ENCODE measurements at regions not wholly inside any gene's neighbourhood (a gene's known extent, or its start where the extent isn't known, plus 50 kb on each side); places are given as distances from the start of the nearest gene placed in this dataset.

DNA sequence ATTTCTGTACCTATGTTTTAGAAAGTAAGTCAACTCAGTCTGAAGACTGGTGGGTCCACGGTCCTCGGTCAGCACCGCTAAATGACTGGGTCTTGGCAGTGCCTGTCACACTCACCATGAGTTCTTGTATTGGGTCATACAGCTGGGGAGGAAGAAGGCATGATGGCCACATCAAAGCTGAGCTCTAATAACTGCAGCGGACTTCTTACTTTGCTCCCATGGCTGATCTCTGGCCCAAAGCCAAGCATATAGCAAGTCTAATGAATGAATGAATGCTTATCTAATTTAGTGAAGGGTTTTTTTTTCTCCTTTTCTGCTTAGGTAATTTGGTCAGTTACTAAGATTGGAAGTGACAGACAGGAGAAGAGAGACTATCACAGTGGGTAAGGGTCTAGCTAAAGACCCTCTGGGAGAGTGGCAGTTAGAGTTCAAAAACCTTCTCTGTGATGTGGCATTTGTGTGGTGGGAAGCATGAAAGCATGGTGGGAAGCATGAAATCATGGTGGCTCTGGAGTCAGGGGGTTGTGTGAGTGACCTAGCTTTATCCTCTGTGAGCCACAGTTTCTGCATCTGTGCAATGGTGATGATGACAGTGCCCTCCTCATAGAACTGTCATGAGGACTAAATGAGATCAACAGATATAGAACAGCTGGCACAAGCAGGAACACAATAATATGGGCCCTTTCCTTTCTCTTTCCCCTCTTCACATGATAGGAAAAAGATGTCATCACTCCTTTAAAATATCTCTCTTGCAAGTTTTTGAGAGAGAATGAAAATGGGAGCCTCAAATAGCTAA is 78.9 kb upstream of the JAK1 start:
- in situ Hi-C loops (cut with HindIII; ENCODE audit: low pct_unique_long_range_greater_than_20kb, low sequenced_read_pairs): no loop called here
- DNase-seq (ENCODE audit: low read depth in 1 of 2, low spot score in 1 of 2): peak in 1 of 2 experiments; percentile 36
- TF ChIP-seq JUND (IDR thresholded peaks at IDR 0.05; ENCODE audit: low read depth): no peak; the same call in 1 of the 2 replicates

DNA sequence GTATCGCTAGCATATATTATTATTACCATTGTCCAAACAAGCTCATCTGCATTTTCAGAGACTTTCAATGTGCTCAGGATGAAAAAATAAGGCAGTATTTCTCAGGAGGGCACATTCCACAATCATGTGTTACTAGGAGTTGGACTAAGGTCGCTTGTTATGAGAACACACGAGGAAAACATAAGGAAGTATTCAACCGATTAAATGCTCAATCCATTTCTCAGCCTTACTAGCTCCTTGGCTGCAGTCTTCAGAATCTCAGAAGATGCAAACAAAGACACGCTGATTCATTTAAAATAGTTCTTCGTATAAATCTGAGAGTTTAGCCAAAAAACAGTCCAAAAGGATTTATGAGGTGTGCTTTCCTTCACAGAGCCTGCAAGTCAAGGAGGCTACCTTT is 82.0 kb upstream of the JAK1 start:
- no peak for TF ChIP-seq JUND (IDR thresholded peaks at IDR 0.05; ENCODE audit: low read depth)
- DNase-seq (ENCODE audit: low read depth in 1 of 2, low spot score in 1 of 2): peak in 1 of 2 experiments; percentile 30
- in situ Hi-C loops (cut with HindIII; ENCODE audit: low pct_unique_long_range_greater_than_20kb, low sequenced_read_pairs): no loop called here

DNA sequence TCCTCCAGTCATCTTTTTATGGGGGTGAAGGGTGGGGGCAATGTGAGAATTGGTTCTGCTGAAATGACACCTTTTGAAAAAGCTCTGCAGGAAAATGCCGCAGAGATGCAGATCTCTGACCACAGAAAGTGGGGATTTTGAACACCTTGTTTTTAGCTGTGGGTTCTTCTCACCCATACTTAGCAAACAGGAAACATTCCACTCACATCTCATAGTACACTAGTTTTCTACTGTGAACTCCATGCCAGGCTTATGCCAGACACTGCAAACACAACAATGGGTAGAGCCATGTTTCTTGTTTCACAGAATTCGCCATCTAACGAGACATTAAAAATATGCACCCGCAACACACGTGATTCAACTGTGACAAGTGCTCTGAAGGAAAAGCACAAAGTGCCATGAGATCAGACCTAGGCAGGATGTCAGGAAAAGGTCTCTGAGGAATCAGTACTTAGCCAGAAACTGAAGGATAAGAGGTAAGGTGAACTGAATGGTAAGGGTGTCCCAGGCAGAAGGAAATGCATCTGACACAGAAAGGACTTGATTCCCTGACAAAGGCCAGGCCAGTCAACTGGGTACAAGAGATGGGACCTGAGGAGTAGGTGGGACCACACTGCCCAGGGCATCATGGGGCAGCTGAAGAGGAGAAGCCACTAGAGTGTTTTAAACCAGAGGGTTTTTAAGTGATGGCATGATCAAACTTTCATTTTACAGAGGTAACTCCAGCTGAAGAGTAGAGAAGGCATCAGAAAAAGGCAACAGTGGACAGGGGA is 83.8 kb upstream of the JAK1 start:
- DNase-seq (ENCODE audit: low read depth in 1 of 2, low spot score in 1 of 2): no peak
- in situ Hi-C loops (cut with HindIII; ENCODE audit: low pct_unique_long_range_greater_than_20kb, low sequenced_read_pairs): no loop called here
- TF ChIP-seq JUND (IDR thresholded peaks at IDR 0.05; ENCODE audit: low read depth): no peak

DNA sequence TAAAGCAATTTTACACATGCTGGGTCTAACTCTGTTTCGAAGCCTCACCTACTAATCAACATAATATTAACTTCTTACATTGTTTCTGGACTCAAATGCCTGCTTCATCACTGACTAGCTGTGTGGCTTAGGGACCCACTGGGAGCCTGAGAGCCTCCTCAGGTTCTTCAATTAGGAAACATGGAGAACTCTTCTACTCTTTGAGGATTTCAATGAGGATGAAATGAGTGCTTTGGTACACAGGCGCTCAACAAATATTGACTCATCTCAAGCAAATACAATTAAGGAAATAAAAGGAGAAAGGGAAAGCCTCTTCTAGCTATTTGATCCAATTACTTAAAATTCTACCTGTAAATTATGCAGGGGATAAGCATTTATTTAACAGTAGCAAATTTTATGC is 84.4 kb upstream of the JAK1 start:
- in situ Hi-C loops (cut with HindIII; ENCODE audit: low pct_unique_long_range_greater_than_20kb, low sequenced_read_pairs): no loop called here
- peak in 1 of 2 experiments; percentile 58 for DNase-seq (ENCODE audit: low read depth in 1 of 2, low spot score in 1 of 2)
- no peak for TF ChIP-seq JUND (IDR thresholded peaks at IDR 0.05; ENCODE audit: low read depth)

DNA sequence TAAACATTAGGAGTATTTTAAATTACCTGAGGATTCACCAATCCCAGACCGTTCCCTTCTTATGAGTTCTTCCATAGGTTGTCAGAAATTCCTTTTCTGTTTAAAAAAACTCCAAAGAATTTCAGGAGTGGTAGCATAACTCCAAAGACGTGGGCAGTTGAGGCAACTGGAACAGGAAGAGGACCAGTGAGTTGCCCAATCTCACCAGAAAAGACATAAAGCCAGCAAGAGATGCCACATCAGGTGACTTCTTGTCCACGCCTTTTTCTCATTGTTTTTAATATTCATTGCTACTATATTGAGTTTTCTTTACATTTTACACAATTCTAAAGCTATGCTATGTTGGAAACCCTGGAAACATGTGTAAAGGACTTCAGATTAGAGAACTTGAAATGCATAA is 88.1 kb upstream of the JAK1 start:
- in situ Hi-C loops (cut with HindIII; ENCODE audit: low pct_unique_long_range_greater_than_20kb, low sequenced_read_pairs): no loop called here
- no peak for DNase-seq (ENCODE audit: low read depth in 1 of 2, low spot score in 1 of 2)
- TF ChIP-seq JUND (IDR thresholded peaks at IDR 0.05; ENCODE audit: low read depth): no peak

DNA sequence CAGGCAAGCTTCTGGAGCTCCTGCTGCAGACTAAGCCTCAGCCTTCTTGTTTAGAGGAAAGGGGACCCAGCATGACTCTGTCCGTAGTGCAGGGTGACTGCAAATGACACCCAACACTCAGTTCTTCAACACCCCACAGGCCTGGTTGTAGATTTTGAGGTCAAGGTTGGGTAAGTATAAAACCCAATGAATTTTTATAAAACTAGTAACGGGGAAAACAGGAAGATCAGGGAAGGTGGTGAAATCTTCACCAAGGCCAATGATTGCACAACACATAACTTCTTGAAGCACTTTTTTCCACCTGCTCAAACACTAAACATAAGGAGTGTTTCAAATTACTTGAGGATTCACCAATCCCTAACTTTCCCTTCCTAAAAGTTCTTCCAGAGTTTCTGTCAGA is 89.4 kb upstream of the JAK1 start:
- no peak for TF ChIP-seq JUND (IDR thresholded peaks at IDR 0.05; ENCODE audit: low read depth)
- in situ Hi-C loops (cut with HindIII; ENCODE audit: low pct_unique_long_range_greater_than_20kb, low sequenced_read_pairs): no loop called here
- DNase-seq (ENCODE audit: low read depth in 1 of 2, low spot score in 1 of 2): no peak

DNA sequence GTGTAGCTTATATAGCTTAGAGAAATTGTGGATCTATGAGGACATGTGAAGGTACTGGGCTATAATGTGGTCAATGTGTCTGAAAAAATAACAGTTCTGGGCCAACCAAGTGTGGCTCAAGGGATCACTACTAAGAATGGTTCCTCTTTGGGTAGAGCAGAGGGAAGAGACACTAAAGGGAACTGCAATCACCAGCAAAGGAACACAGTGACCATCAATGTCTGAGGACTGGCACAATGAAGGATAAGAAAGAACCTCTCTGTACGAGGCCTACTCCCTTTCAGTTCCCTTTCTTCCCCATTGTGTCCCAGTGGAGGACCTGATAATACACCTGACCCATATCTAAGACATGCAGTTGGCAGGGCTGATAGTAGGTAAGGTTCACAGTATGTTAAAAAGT is 89.9 kb upstream of the JAK1 start:
- TF ChIP-seq JUND (IDR thresholded peaks at IDR 0.05; ENCODE audit: low read depth): no peak
- DNase-seq (ENCODE audit: low read depth in 1 of 2, low spot score in 1 of 2): no peak
- in situ Hi-C loops (cut with HindIII; ENCODE audit: low pct_unique_long_range_greater_than_20kb, low sequenced_read_pairs): no loop called here

DNA sequence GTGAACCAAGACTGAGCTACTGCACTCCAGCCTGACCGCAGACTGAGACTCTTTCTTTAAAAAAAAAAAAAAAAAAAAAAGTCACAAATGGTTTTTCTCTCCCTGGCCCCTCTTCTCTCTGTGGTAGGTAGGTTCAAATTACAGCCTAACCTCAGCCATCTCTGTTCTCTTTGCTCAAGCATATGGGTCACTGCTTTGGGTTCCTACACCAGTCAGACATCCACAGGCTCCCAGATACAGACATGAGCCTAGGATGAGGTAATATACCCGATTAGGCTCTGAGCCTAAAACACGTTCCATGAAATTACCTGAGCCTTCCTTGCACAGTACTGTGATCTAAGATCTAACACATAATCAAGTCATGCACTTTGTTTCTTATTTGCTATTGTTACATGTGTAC is 90.5 kb upstream of the JAK1 start:
- in situ Hi-C loops (cut with HindIII; ENCODE audit: low pct_unique_long_range_greater_than_20kb, low sequenced_read_pairs): no loop called here
- no peak for TF ChIP-seq JUND (IDR thresholded peaks at IDR 0.05; ENCODE audit: low read depth)
- no peak for DNase-seq (ENCODE audit: low read depth in 1 of 2, low spot score in 1 of 2)

DNA sequence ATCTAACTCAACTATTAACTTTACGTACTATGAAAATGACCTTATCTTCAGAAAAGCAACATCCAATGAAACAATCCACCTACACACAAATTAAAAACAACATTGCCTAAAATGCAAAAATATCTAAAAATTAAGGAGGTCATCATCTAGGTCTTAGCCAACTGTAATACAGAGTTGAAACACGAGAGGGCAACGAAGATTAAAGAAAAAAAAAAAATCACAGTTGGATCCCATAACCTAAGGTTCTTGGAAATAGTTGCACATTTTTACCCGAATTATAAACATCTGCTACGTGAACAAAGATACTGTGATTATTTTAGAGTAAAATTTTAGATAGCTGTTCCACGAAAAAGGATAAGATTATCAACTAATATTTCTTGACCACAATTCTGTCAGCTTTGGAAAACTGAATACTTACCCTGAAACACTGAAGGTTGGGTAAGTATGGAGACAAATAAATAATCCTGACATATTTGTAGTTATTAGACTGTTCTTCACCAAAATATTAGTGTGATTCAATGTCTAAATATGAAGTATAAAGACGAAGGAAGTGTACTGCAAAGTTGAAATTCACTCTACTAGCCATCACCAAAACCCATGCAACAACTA is 88.0 kb upstream of the AK4 start:
- in situ Hi-C loops (cut with HindIII; ENCODE audit: low pct_unique_long_range_greater_than_20kb, low sequenced_read_pairs): no loop called here
- TF ChIP-seq JUND (IDR thresholded peaks at IDR 0.05; ENCODE audit: low read depth): no peak
- DNase-seq (ENCODE audit: low read depth in 1 of 2, low spot score in 1 of 2): no peak

DNA sequence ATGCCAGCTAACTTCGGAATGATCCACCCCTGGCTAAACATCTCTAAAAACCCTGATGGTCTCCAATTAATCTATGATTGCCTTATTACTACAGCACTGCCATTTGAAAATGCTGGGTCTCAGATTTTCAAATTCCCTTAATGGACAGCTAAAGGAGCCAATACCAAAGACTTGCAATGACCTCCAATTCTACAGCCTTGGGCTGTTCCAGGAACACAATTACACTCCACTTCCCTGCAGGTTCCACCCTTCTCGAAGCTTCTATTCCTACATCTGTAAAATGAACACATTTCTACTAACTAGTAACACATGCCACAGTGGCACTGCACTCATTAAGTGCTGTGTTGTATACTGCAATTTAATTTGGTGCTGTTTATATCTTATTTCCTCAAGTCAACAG is 85.7 kb upstream of the AK4 start:
- in situ Hi-C loops (cut with HindIII; ENCODE audit: low pct_unique_long_range_greater_than_20kb, low sequenced_read_pairs): no loop called here

DNA sequence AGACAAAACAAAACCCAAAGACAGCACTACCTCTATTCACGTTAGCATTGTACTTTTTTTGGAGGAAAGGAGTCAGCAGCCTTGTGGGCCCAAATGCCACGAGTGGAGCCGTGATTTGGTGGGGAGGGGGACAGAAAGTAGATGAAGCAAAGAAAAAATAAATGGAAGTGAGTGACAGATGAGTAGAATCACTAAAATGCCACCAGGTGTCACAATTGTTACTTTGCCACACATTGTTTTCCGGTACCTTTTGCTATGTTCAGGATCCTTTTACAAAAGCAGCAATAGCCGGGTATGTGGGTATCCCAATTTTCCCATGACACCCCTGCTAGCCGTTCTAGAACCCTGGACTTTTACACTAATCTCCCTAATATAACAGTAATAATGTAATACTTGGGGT is 85.0 kb upstream of the AK4 start:
- in situ Hi-C loops (cut with HindIII; ENCODE audit: low pct_unique_long_range_greater_than_20kb, low sequenced_read_pairs): no loop called here
- TF ChIP-seq JUND (IDR thresholded peaks at IDR 0.05; ENCODE audit: low read depth): no peak
- peak in 1 of 2 experiments; percentile 52 for DNase-seq (ENCODE audit: low read depth in 1 of 2, low spot score in 1 of 2)

More for the DNA sequence above, 85.7 kb upstream of the AK4 start:
- TF ChIP-seq JUND (IDR thresholded peaks at IDR 0.05; ENCODE audit: low read depth): no peak
- no peak for DNase-seq (ENCODE audit: low read depth in 1 of 2, low spot score in 1 of 2)

DNA sequence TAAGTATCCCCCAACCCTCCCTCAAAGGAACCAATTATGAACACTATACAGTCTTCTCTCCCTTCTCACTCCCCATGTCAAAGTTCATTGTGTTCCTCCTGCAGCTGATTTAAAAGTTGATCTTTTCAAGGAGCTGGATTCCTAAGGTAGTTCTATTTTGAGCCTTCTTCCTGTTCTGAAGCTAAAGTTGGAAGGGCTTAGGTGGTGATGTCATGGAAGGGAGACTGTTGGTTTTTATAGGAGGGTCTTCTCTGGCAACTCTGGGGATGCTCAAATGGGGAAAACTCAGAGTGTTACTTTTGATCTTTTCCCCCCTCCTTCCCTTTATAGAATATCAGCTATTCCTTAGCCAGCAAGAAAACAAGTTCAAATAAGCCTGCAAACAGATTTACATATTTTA is 83.0 kb upstream of the AK4 start:
- in situ Hi-C loops (cut with HindIII; ENCODE audit: low pct_unique_long_range_greater_than_20kb, low sequenced_read_pairs): no loop called here
- TF ChIP-seq JUND (IDR thresholded peaks at IDR 0.05; ENCODE audit: low read depth): no peak
- DNase-seq (ENCODE audit: low read depth in 1 of 2, low spot score in 1 of 2): no peak

Data from T47D (cell line).